Colonic mucosa (tissue), 4 donors: ENCODE measurements at regions not wholly inside any gene's neighbourhood (a gene's known extent, or its start where the extent isn't known, plus 50 kb on each side); places are given as distances from the start of the nearest gene placed in this dataset.

Experiments
- DNase-seq: peaks from one replicate; pipeline ENCODE4 v3.0.0-alpha.2; 2020
- H3K27ac ChIP-seq: fragments of 200-600 bp; one replicate; pipeline ENCODE4 v1.8.0; 2021
- H3K27me3 ChIP-seq: fragments of 200-600 bp; one replicate; pipeline ENCODE4 v1.8.0; 2021
- H3K36me3 ChIP-seq: fragments of 200-600 bp; one replicate; pipeline ENCODE4 v1.8.0; 2021
- H3K4me1 ChIP-seq: fragments of 200-600 bp; one replicate; pipeline ENCODE4 v1.8.0; 2021; ENCODE audit warnings: mild to moderate bottlenecking
- H3K4me3 ChIP-seq: fragments of 200-600 bp; one replicate; pipeline ENCODE4 v1.8.0; 2021
- H3K9ac ChIP-seq, 2 donors: one replicate each; pipeline ENCODE4 v1.7.0; 2013; ENCODE audit warnings: control low read depth in 2 of 2, low read depth in 2 of 2, low read length in 2 of 2
- H3K9me3 ChIP-seq: fragments of 200-600 bp; one replicate; pipeline ENCODE4 v1.8.0; 2021
- CTCF ChIP-seq: fragments of 200-600 bp; IDR thresholded peaks from one replicate; pipeline ENCODE4 v1.8.0; 2022; ENCODE audit warnings: antibody characterized with exemption, mild to moderate bottlenecking
- intact Hi-C: fragments of 100-400 bp; cut with DNase I; formaldehyde crosslinking; loops from one replicate; pipeline ENCODE4 v1.14.1; 2022
- donor health status: healthy.
- donor health status: DM: no; HTN: no; CAD: no.
- donor health status: DM: no; HTN: no; CAD: no.

GRCh38 chr10:63865210-63865609, 344.0 kb downstream of the REEP3 start:
- Histone ChIP-seq H3K4me3 (no peak overlapping the region), H3K27me3 (no peaks in the 10 kb centered on the region), H3K4me1 (no peaks in the 10 kb centered on the region), H3K27ac (no peak overlapping the region), H3K9ac (no peak overlapping the region), H3K9me3 (no peaks in the 10 kb centered on the region), H3K36me3 (no peaks in the 10 kb centered on the region)
- intact Hi-C loops: loop anchor here (5.0 kb wide), 1 partner anchor 112 kb away; no protein-coding TSS in a partner anchor
- DNase-seq: no peak
- TF ChIP-seq CTCF: no peak

- peak; percentile 43 for DNase-seq
- TF ChIP-seq CTCF: peak; percentile 74
- no peaks in the 10 kb centered on the region for H3K36me3 ChIP-seq
- no peak overlapping the region for H3K27ac ChIP-seq
- no peak overlapping the region for H3K9ac ChIP-seq
- H3K9me3 ChIP-seq: no peaks in the 10 kb centered on the region
- no peaks in the 10 kb centered on the region for H3K4me1 ChIP-seq
- intact Hi-C loops: loop anchor here (5.0 kb wide), 1 partner anchor 111 kb away; no protein-coding TSS in a partner anchor
- H3K4me3 ChIP-seq: no peak overlapping the region
- H3K27me3 ChIP-seq: no peaks in the 10 kb centered on the region
These were observed 345.0 kb downstream of the REEP3 start for GRCh38 chr10:63866075-63866746.

- intact Hi-C loops: loop anchor here (5.0 kb wide), 1 partner anchor 111 kb away; no protein-coding TSS in a partner anchor
- no peaks in the 10 kb centered on the region for H3K36me3 ChIP-seq
- no peak overlapping the region for H3K4me3 ChIP-seq
- no peaks in the 10 kb centered on the region for H3K9me3 ChIP-seq
- no peak overlapping the region for H3K27ac ChIP-seq
- H3K9ac ChIP-seq: no peak overlapping the region
- no peaks in the 10 kb centered on the region for H3K4me1 ChIP-seq
- DNase-seq: no peak
- TF ChIP-seq CTCF: no peak
- no peaks in the 10 kb centered on the region for H3K27me3 ChIP-seq
These were observed 345.5 kb downstream of the REEP3 start for GRCh38 chr10:63866747-63867140.

- no peak for DNase-seq
- no peak for TF ChIP-seq CTCF
- no peaks in the 10 kb centered on the region for H3K4me1 ChIP-seq
- H3K27me3 ChIP-seq: no peaks in the 10 kb centered on the region
- H3K9ac ChIP-seq: no peak overlapping the region
- H3K9me3 ChIP-seq: no peaks in the 10 kb centered on the region
- H3K27ac ChIP-seq: no peak overlapping the region
- intact Hi-C loops: no loop called here
- no peak overlapping the region for H3K4me3 ChIP-seq
- H3K36me3 ChIP-seq: no peaks in the 10 kb centered on the region
These were observed 357.2 kb downstream of the REEP3 start for GRCh38 chr10:63878428-63878827.

GRCh38 chr10:63883861-63884260, 362.7 kb downstream of the REEP3 start:
- Histone ChIP-seq H3K4me1 (no peaks in the 10 kb centered on the region), H3K36me3 (no peaks in the 10 kb centered on the region), H3K4me3 (no peak overlapping the region), H3K27ac (no peak overlapping the region), H3K9me3 (no peaks in the 10 kb centered on the region), H3K9ac (no peak overlapping the region), H3K27me3 (no peaks in the 10 kb centered on the region)
- intact Hi-C loops: no loop called here
- no peak for DNase-seq
- TF ChIP-seq CTCF: no peak
